SJCRH30 (cell line): ENCODE measurements at regions not wholly inside any gene's neighbourhood (a gene's known extent, or its start where the extent isn't known, plus 50 kb on each side); places are given as distances from the start of the nearest gene placed in this dataset.
"Not testable (repeated sequence)": the region's sequence is repeated elsewhere in the genome, so short reads cannot be mapped to it uniquely, and the experiment has no call there.

Experiments used
- DNase-seq, 2 experiments: peaks; one replicate each; pipeline ENCODE4 v3.0.0-alpha.2; 2015 to 2020
- H3K27ac ChIP-seq: fragments of 250-450 bp; sonication (Bioruptor Pico); 2 replicates; pipeline ENCODE4 v1.5.1; 2020; ENCODE audit warnings: mild to moderate bottlenecking, moderate library complexity
- H3K27me3 ChIP-seq: fragments of 250-450 bp; sonication (Bioruptor Pico); 2 replicates; pipeline ENCODE4 v1.5.1; 2020; ENCODE audit warnings: mild to moderate bottlenecking, moderate library complexity
- H3K36me3 ChIP-seq: fragments of 250-450 bp; sonication (Bioruptor Pico); 2 replicates; pipeline ENCODE4 v1.5.1; 2020; ENCODE audit warnings: mild to moderate bottlenecking, moderate library complexity
- H3K4me1 ChIP-seq: fragments of 250-450 bp; sonication (Bioruptor Pico); 2 replicates; pipeline ENCODE4 v1.5.1; 2020; ENCODE audit warnings: mild to moderate bottlenecking, moderate library complexity
- H3K4me3 ChIP-seq: fragments of 250-450 bp; sonication (Bioruptor Pico); 2 replicates; pipeline ENCODE4 v1.5.1; 2020; ENCODE audit warnings: mild to moderate bottlenecking, moderate library complexity
- H3K9me3 ChIP-seq: fragments of 250-450 bp; sonication (Bioruptor Pico); replicated peaks from 2 replicates; pipeline ENCODE4 v1.5.1; 2020; ENCODE audit warnings: mild to moderate bottlenecking, moderate library complexity

- Histone ChIP-seq H3K27me3 (no peaks in the 10 kb centered on the region), H3K4me1 (no peaks in the 10 kb centered on the region), H3K36me3 (no peaks in the 10 kb centered on the region), H3K4me3 (no peak overlapping the region), H3K9me3 (no peaks in the 10 kb centered on the region), H3K27ac (no peak overlapping the region)
- DNase-seq = no peak
Measured at GRCh38 chr6:144372116-144372515, 87.0 kb downstream of the UTRN start.

GRCh38 chr6:144372611-144373594 is 87.8 kb downstream of the UTRN start:
- H3K27me3 ChIP-seq = no peaks in the 10 kb centered on the region
- H3K4me1 ChIP-seq = no peaks in the 10 kb centered on the region
- no peak overlapping the region for H3K27ac ChIP-seq
- no peaks in the 10 kb centered on the region for H3K9me3 ChIP-seq
- no peak for DNase-seq
- no peak overlapping the region for H3K4me3 ChIP-seq
- no peaks in the 10 kb centered on the region for H3K36me3 ChIP-seq

- H3K36me3 ChIP-seq, H3K4me3 ChIP-seq, DNase-seq, H3K9me3 ChIP-seq, H3K27ac ChIP-seq, H3K27me3 ChIP-seq, H3K4me1 ChIP-seq: not testable (repeated sequence)
Measured at GRCh38 chr6:144374525-144374924, 89.4 kb downstream of the UTRN start.

GRCh38 chr6:144377586-144378210 is 92.6 kb downstream of the UTRN start:
- no peaks in the 10 kb centered on the region for H3K27me3 ChIP-seq

GRCh38 chr6:144378437-144378836 is 93.3 kb downstream of the UTRN start:
- Histone ChIP-seq H3K27ac (no peak overlapping the region), H3K27me3 (no peaks in the 10 kb centered on the region), H3K9me3 (peaks cover 3% of the 10 kb centered on the region; the same call in 1 of the 2 replicates), H3K4me1 (no peaks in the 10 kb centered on the region), H3K4me3 (no peak overlapping the region), H3K36me3 (no peaks in the 10 kb centered on the region; the same call in none of the 2 replicates)
- no peak for DNase-seq

More at GRCh38 chr6:144377586-144378210, 92.6 kb downstream of the UTRN start:
- DNase-seq = no peak
- Histone ChIP-seq H3K4me3 (no peak overlapping the region), H3K36me3 (no peaks in the 10 kb centered on the region; the same call in none of the 2 replicates), H3K9me3 (peaks cover 3% of the 10 kb centered on the region; the same call in 1 of the 2 replicates), H3K4me1 (no peaks in the 10 kb centered on the region), H3K27ac (no peak overlapping the region)

- peaks cover 3% of the 10 kb centered on the region; the same call in 1 of the 2 replicates for H3K9me3 ChIP-seq
- H3K4me1 ChIP-seq = no peaks in the 10 kb centered on the region
- no peak overlapping the region for H3K4me3 ChIP-seq
- no peaks in the 10 kb centered on the region; the same call in none of the 2 replicates for H3K36me3 ChIP-seq
- DNase-seq = no peak
- H3K27me3 ChIP-seq = no peaks in the 10 kb centered on the region
- H3K27ac ChIP-seq = no peak overlapping the region
Measured at GRCh38 chr6:144379356-144379755, 94.2 kb downstream of the UTRN start.

GRCh38 chr6:144381499-144381898 is 96.4 kb downstream of the UTRN start:
- H3K9me3 ChIP-seq, H3K4me3 ChIP-seq, DNase-seq, H3K27ac ChIP-seq, H3K27me3 ChIP-seq, H3K36me3 ChIP-seq, H3K4me1 ChIP-seq: not testable (repeated sequence)

GRCh38 chr6:144383336-144383735 is 98.2 kb downstream of the UTRN start:
- H3K9me3 ChIP-seq = peaks cover 3% of the 10 kb centered on the region; the same call in 1 of the 2 replicates
- DNase-seq = no peak
- H3K36me3 ChIP-seq = no peaks in the 10 kb centered on the region; the same call in none of the 2 replicates
- H3K4me1 ChIP-seq = no peaks in the 10 kb centered on the region
- H3K27ac ChIP-seq = no peak overlapping the region
- no peak overlapping the region for H3K4me3 ChIP-seq
- no peaks in the 10 kb centered on the region for H3K27me3 ChIP-seq

- H3K4me1 ChIP-seq = no peaks in the 10 kb centered on the region
- no peaks in the 10 kb centered on the region for H3K27me3 ChIP-seq
- no peak for DNase-seq
- no peak overlapping the region for H3K27ac ChIP-seq
- no peak overlapping the region for H3K4me3 ChIP-seq
- no peaks in the 10 kb centered on the region; the same call in none of the 2 replicates for H3K36me3 ChIP-seq
- H3K9me3 ChIP-seq = peaks cover 3% of the 10 kb centered on the region; the same call in 1 of the 2 replicates
Measured at GRCh38 chr6:144384427-144384826, 99.3 kb downstream of the UTRN start.

GRCh38 chr6:144389474-144389873 is 104.3 kb downstream of the UTRN start:
- DNase-seq, H3K27ac ChIP-seq, H3K27me3 ChIP-seq, H3K4me3 ChIP-seq, H3K4me1 ChIP-seq, H3K36me3 ChIP-seq, H3K9me3 ChIP-seq: not testable (repeated sequence)

GRCh38 chr6:144390202-144390601 is 105.1 kb downstream of the UTRN start:
- H3K27ac ChIP-seq = no peak overlapping the region
- H3K36me3 ChIP-seq = no peaks in the 10 kb centered on the region
- no peak overlapping the region for H3K4me3 ChIP-seq
- no peaks in the 10 kb centered on the region for H3K27me3 ChIP-seq
- DNase-seq = no peak
- no peaks in the 10 kb centered on the region for H3K4me1 ChIP-seq
- no peaks in the 10 kb centered on the region for H3K9me3 ChIP-seq

GRCh38 chr6:144390886-144391285 is 105.8 kb downstream of the UTRN start:
- Histone ChIP-seq H3K9me3 (no peaks in the 10 kb centered on the region), H3K4me3 (no peak overlapping the region), H3K4me1 (no peaks in the 10 kb centered on the region), H3K27ac (no peak overlapping the region), H3K27me3 (no peaks in the 10 kb centered on the region), H3K36me3 (no peaks in the 10 kb centered on the region)
- DNase-seq = no peak

GRCh38 chr6:144392536-144392935 is 107.4 kb downstream of the UTRN start:
- Histone ChIP-seq H3K27me3 (no peaks in the 10 kb centered on the region), H3K4me3 (no peak overlapping the region), H3K4me1 (no peaks in the 10 kb centered on the region), H3K9me3 (0 out of 2 replicates have a peak, but pooled peaks cover 1% of the 10 kb centered on the region), H3K27ac (no peak overlapping the region), H3K36me3 (no peaks in the 10 kb centered on the region)
- no peak for DNase-seq

- Histone ChIP-seq H3K4me1 (no peaks in the 10 kb centered on the region), H3K9me3 (0 out of 2 replicates have a peak, but pooled peaks cover 6% of the 10 kb centered on the region), H3K36me3 (no peaks in the 10 kb centered on the region), H3K4me3 (no peak overlapping the region), H3K27ac (no peak overlapping the region), H3K27me3 (no peaks in the 10 kb centered on the region)
- DNase-seq = no peak
Measured at GRCh38 chr6:144394210-144394609, 109.1 kb downstream of the UTRN start.

- H3K9me3 ChIP-seq = 0 out of 2 replicates have a peak, but pooled peaks cover 6% of the 10 kb centered on the region
- no peak overlapping the region for H3K27ac ChIP-seq
- DNase-seq = no peak
- no peaks in the 10 kb centered on the region for H3K36me3 ChIP-seq
- H3K4me3 ChIP-seq = no peak overlapping the region
- H3K27me3 ChIP-seq = no peaks in the 10 kb centered on the region
- no peaks in the 10 kb centered on the region for H3K4me1 ChIP-seq
Measured at GRCh38 chr6:144395014-144395413, 109.9 kb downstream of the UTRN start.
